ENCODE measurements at regions not wholly inside any gene's neighbourhood (a gene's known extent, or its start where the extent isn't known, plus 50 kb on each side); places are given as distances from the start of the nearest gene placed in this dataset.

- POLR2A ChIA-PET = no interaction called here
- CTCF ChIA-PET = no interaction called here
- DNase-seq (ENCODE audit: extremely low spot score) = peak; percentile 6
- TF ChIP-seq ARNT (IDR thresholded peaks at IDR 0.05) (no peak), BHLHE40 (IDR thresholded peaks at IDR 0.05; ENCODE audit: borderline replicate concordance) (no peak), PKNOX1 (IDR thresholded peaks at IDR 0.05) (no peak), SUZ12 (IDR thresholded peaks at IDR 0.05) (no peak), ZNF384 (IDR thresholded peaks at IDR 0.05) (no peak), ELF4 (IDR thresholded peaks at IDR 0.05) (no peak), FOXK2 (IDR thresholded peaks at IDR 0.05) (no peak), L3MBTL2 (conservative IDR thresholded peaks at IDR 0.05) (no peak), CTBP1 (IDR thresholded peaks at IDR 0.05; ENCODE audit: borderline replicate concordance) (no peak), HDGF (IDR thresholded peaks at IDR 0.05; ENCODE audit: borderline replicate concordance) (no peak), FOXM1 (IDR thresholded peaks at IDR 0.05; ENCODE audit: borderline replicate concordance) (no peak), NFRKB (IDR thresholded peaks at IDR 0.05) (no peak), TARDBP (IDR thresholded peaks at IDR 0.05) (no peak), SP1 (IDR thresholded peaks at IDR 0.05) (no peak), FOXA1 (IDR thresholded peaks at IDR 0.05) (no peak), LEF1 (IDR thresholded peaks at IDR 0.05; ENCODE audit: borderline replicate concordance) (no peak)
Observed at GRCh38 chr4:124515591-124515990, 196.9 kb downstream of the ANKRD50 start.

GRCh38 chr4:124519196-124519595, 193.3 kb downstream of the ANKRD50 start:
- DNase-seq (ENCODE audit: extremely low spot score) = no peak
- POLR2A ChIA-PET = no interaction called here
- TF ChIP-seq NFRKB (IDR thresholded peaks at IDR 0.05) (no peak), ARNT (IDR thresholded peaks at IDR 0.05) (no peak), PKNOX1 (IDR thresholded peaks at IDR 0.05) (no peak), FOXM1 (IDR thresholded peaks at IDR 0.05; ENCODE audit: borderline replicate concordance) (no peak), LEF1 (IDR thresholded peaks at IDR 0.05; ENCODE audit: borderline replicate concordance) (no peak), HDGF (IDR thresholded peaks at IDR 0.05; ENCODE audit: borderline replicate concordance) (no peak), CTBP1 (IDR thresholded peaks at IDR 0.05; ENCODE audit: borderline replicate concordance) (no peak), SUZ12 (IDR thresholded peaks at IDR 0.05) (no peak), BHLHE40 (IDR thresholded peaks at IDR 0.05; ENCODE audit: borderline replicate concordance) (no peak), ZNF384 (IDR thresholded peaks at IDR 0.05) (no peak), TARDBP (IDR thresholded peaks at IDR 0.05) (no peak), SP1 (IDR thresholded peaks at IDR 0.05) (no peak), ELF4 (IDR thresholded peaks at IDR 0.05) (no peak), FOXA1 (IDR thresholded peaks at IDR 0.05) (no peak), FOXK2 (IDR thresholded peaks at IDR 0.05) (no peak)
- CTCF ChIA-PET = no interaction called here

- DNase-seq (ENCODE audit: extremely low spot score) = no peak
- ChIA-PET POLR2A (no interaction called here), CTCF (no interaction called here)
- TF ChIP-seq TARDBP (IDR thresholded peaks at IDR 0.05) (no peak), PKNOX1 (IDR thresholded peaks at IDR 0.05) (no peak), FOXM1 (IDR thresholded peaks at IDR 0.05; ENCODE audit: borderline replicate concordance) (no peak), SP1 (IDR thresholded peaks at IDR 0.05) (no peak), SUZ12 (IDR thresholded peaks at IDR 0.05) (no peak), L3MBTL2 (conservative IDR thresholded peaks at IDR 0.05) (no peak), CTBP1 (IDR thresholded peaks at IDR 0.05; ENCODE audit: borderline replicate concordance) (no peak), ELF4 (IDR thresholded peaks at IDR 0.05) (no peak), FOXA1 (IDR thresholded peaks at IDR 0.05) (no peak), NFRKB (IDR thresholded peaks at IDR 0.05) (no peak), FOXK2 (IDR thresholded peaks at IDR 0.05) (no peak)
Observed at GRCh38 chr4:124523816-124524215, 188.7 kb downstream of the ANKRD50 start.

GRCh38 chr4:124525524-124525923, 187.0 kb downstream of the ANKRD50 start:
- POLR2A ChIA-PET = no interaction called here
- CTCF ChIA-PET = no interaction called here
- TF ChIP-seq ZNF384 (IDR thresholded peaks at IDR 0.05) (no peak), SP1 (IDR thresholded peaks at IDR 0.05) (no peak), NFRKB (IDR thresholded peaks at IDR 0.05) (no peak), ELF4 (IDR thresholded peaks at IDR 0.05) (no peak), LEF1 (IDR thresholded peaks at IDR 0.05; ENCODE audit: borderline replicate concordance) (no peak), FOXM1 (IDR thresholded peaks at IDR 0.05; ENCODE audit: borderline replicate concordance) (no peak), ARNT (IDR thresholded peaks at IDR 0.05) (no peak), SUZ12 (IDR thresholded peaks at IDR 0.05) (no peak), L3MBTL2 (conservative IDR thresholded peaks at IDR 0.05) (no peak), FOXA1 (IDR thresholded peaks at IDR 0.05) (no peak), BHLHE40 (IDR thresholded peaks at IDR 0.05; ENCODE audit: borderline replicate concordance) (no peak), CTBP1 (IDR thresholded peaks at IDR 0.05; ENCODE audit: borderline replicate concordance) (no peak), FOXK2 (IDR thresholded peaks at IDR 0.05) (no peak), TARDBP (IDR thresholded peaks at IDR 0.05) (no peak), PKNOX1 (IDR thresholded peaks at IDR 0.05) (no peak), HDGF (IDR thresholded peaks at IDR 0.05; ENCODE audit: borderline replicate concordance) (no peak)
- DNase-seq (ENCODE audit: extremely low spot score) = no peak

GRCh38 chr4:124526331-124526730, 186.2 kb downstream of the ANKRD50 start:
- no peak for DNase-seq (ENCODE audit: extremely low spot score)
- TF ChIP-seq TARDBP (IDR thresholded peaks at IDR 0.05) (no peak), NFRKB (IDR thresholded peaks at IDR 0.05) (no peak), L3MBTL2 (conservative IDR thresholded peaks at IDR 0.05) (no peak), ARNT (IDR thresholded peaks at IDR 0.05) (no peak), BHLHE40 (IDR thresholded peaks at IDR 0.05; ENCODE audit: borderline replicate concordance) (no peak), SUZ12 (IDR thresholded peaks at IDR 0.05) (no peak), PKNOX1 (IDR thresholded peaks at IDR 0.05) (no peak)
- ChIA-PET POLR2A (no interaction called here), CTCF (no interaction called here)
